Skeletal muscle cell (primary cell): ENCODE measurements at regions not wholly inside any gene's neighbourhood (a gene's known extent, or its start where the extent isn't known, plus 50 kb on each side); places are given as distances from the start of the nearest gene placed in this dataset.

Experiments
- DNase-seq: peaks from one replicate; pipeline ENCODE4 v3.0.0-alpha.2; 2010; ENCODE audit warnings: low read depth
- H3K4me3 ChIP-seq: 2 replicates; pipeline ENCODE4 v1.5.1; 2011; ENCODE audit warnings: low read depth, mild to moderate bottlenecking, control low read depth, low read length, moderate library complexity

GRCh38 chr3:111244760-111245159 is 173.1 kb downstream of the NECTIN3 start:
- H3K4me3 ChIP-seq, result no peak overlapping the region
- DNase-seq, result peak; percentile 11

- no peak overlapping the region for H3K4me3 ChIP-seq
- DNase-seq, result peak; percentile 86
Measured at GRCh38 chr3:111246967-111247760, 175.5 kb downstream of the NECTIN3 start.

- no peak for DNase-seq
- H3K4me3 ChIP-seq, result no peak overlapping the region
Measured at GRCh38 chr3:111248406-111248805, 176.8 kb downstream of the NECTIN3 start.

GRCh38 chr3:111249421-111249820 is 177.8 kb downstream of the NECTIN3 start:
- DNase-seq, result no peak
- no peak overlapping the region for H3K4me3 ChIP-seq

- DNase-seq, result no peak
Measured at GRCh38 chr3:111252779-111253178, 181.2 kb downstream of the NECTIN3 start.

GRCh38 chr3:111253733-111254132 is 182.1 kb downstream of the NECTIN3 start:
- DNase-seq, result no peak

More at GRCh38 chr3:111252779-111253178, 181.2 kb downstream of the NECTIN3 start:
- H3K4me3 ChIP-seq, result no peak overlapping the region

GRCh38 chr3:111260878-111261277 is 189.3 kb downstream of the NECTIN3 start:
- no peak for DNase-seq
- no peak overlapping the region for H3K4me3 ChIP-seq

More at GRCh38 chr3:111253733-111254132, 182.1 kb downstream of the NECTIN3 start:
- no peak overlapping the region for H3K4me3 ChIP-seq

- no peak for DNase-seq
- no peak overlapping the region for H3K4me3 ChIP-seq
Measured at GRCh38 chr3:111269777-111270176, 198.2 kb downstream of the NECTIN3 start.

- no peak for DNase-seq
- H3K4me3 ChIP-seq, result no peak overlapping the region
Measured at GRCh38 chr3:111277226-111277625, 205.6 kb downstream of the NECTIN3 start.

- no peak overlapping the region for H3K4me3 ChIP-seq
Measured at GRCh38 chr3:111278959-111279358, 207.3 kb downstream of the NECTIN3 start.

GRCh38 chr3:111282024-111282423 is 210.4 kb downstream of the NECTIN3 start:
- no peak overlapping the region for H3K4me3 ChIP-seq
- DNase-seq, result no peak

More at GRCh38 chr3:111278959-111279358, 207.3 kb downstream of the NECTIN3 start:
- no peak for DNase-seq

GRCh38 chr3:111283165-111283564 is 211.5 kb downstream of the NECTIN3 start:
- no peak for DNase-seq
- no peak overlapping the region for H3K4me3 ChIP-seq

- H3K4me3 ChIP-seq, result no peak overlapping the region
- no peak for DNase-seq
Measured at GRCh38 chr3:111284503-111285183, 213.0 kb downstream of the NECTIN3 start.

GRCh38 chr3:111285184-111285538 is 213.5 kb downstream of the NECTIN3 start:
- DNase-seq, result no peak
- H3K4me3 ChIP-seq, result no peak overlapping the region

- DNase-seq, result no peak
- no peak overlapping the region for H3K4me3 ChIP-seq
Measured at GRCh38 chr3:111285694-111286093, 214.1 kb downstream of the NECTIN3 start.

GRCh38 chr3:111286746-111287145 is 215.1 kb downstream of the NECTIN3 start:
- H3K4me3 ChIP-seq, result no peak overlapping the region
- no peak for DNase-seq

- no peak for DNase-seq
Measured at GRCh38 chr3:111292117-111292516, 220.5 kb downstream of the NECTIN3 start.

GRCh38 chr3:111299192-111299615 is 227.6 kb downstream of the NECTIN3 start:
- DNase-seq, result peak; percentile 70
- H3K4me3 ChIP-seq, result no peak overlapping the region

More at GRCh38 chr3:111292117-111292516, 220.5 kb downstream of the NECTIN3 start:
- no peak overlapping the region for H3K4me3 ChIP-seq

- no peak overlapping the region for H3K4me3 ChIP-seq
- no peak for DNase-seq
Measured at GRCh38 chr3:111301238-111301798, 229.7 kb downstream of the NECTIN3 start.

- DNase-seq, result no peak
- no peak overlapping the region for H3K4me3 ChIP-seq
Measured at GRCh38 chr3:111302063-111302462, 230.4 kb downstream of the NECTIN3 start.
